HG03432 (cell line): ENCODE measurements at regions not wholly inside any gene's neighbourhood (a gene's known extent, or its start where the extent isn't known, plus 50 kb on each side); places are given as distances from the start of the nearest gene placed in this dataset.

Experiments
- ATAC-seq: cut with Tn5 transposase; IDR thresholded peaks from one replicate; pipeline ENCODE4 v1.9.1; 2021; ENCODE audit warnings: mild to moderate bottlenecking, moderate library complexity; ENCODE audit not compliant: unreplicated experiment

- no peak for ATAC-seq
Observed at GRCh38 chr13:31853643-31854326, 114.5 kb downstream of the RXFP2 start.

- ATAC-seq, result peak; percentile 67
Observed at GRCh38 chr13:31859571-31859970, 120.2 kb downstream of the RXFP2 start.

- no peak for ATAC-seq
Observed at GRCh38 chr13:31860002-31860401, 120.7 kb downstream of the RXFP2 start.

- peak; percentile 64 for ATAC-seq
Observed at GRCh38 chr13:31862828-31863227, 123.5 kb downstream of the RXFP2 start.

GRCh38 chr13:31864307-31864706 is 125.0 kb downstream of the RXFP2 start:
- no peak for ATAC-seq

GRCh38 chr13:31866099-31866498 is 126.8 kb downstream of the RXFP2 start:
- ATAC-seq, result no peak

GRCh38 chr13:31867709-31868108 is 128.4 kb downstream of the RXFP2 start:
- ATAC-seq, result no peak

GRCh38 chr13:31869582-31869981 is 130.3 kb downstream of the RXFP2 start:
- no peak for ATAC-seq

- no peak for ATAC-seq
Observed at GRCh38 chr13:31870511-31870910, 131.2 kb downstream of the RXFP2 start.

- no peak for ATAC-seq
Observed at GRCh38 chr13:31873145-31873544, 133.8 kb downstream of the RXFP2 start.

GRCh38 chr13:31875134-31875533 is 135.8 kb downstream of the RXFP2 start:
- no peak for ATAC-seq

GRCh38 chr13:31878052-31878451 is 138.7 kb downstream of the RXFP2 start:
- no peak for ATAC-seq

- ATAC-seq, result peak; percentile 38
Observed at GRCh38 chr13:31878495-31878894, 139.2 kb downstream of the RXFP2 start.

GRCh38 chr13:31878955-31879354 is 139.6 kb downstream of the RXFP2 start:
- ATAC-seq, result no peak

- ATAC-seq, result peak; percentile 56
Observed at GRCh38 chr13:31880851-31881494, 141.6 kb downstream of the RXFP2 start.

GRCh38 chr13:31881495-31881882 is 142.2 kb downstream of the RXFP2 start:
- ATAC-seq, result no peak

- no peak for ATAC-seq
Observed at GRCh38 chr13:31882794-31883193, 143.5 kb downstream of the RXFP2 start.

- no peak for ATAC-seq
Observed at GRCh38 chr13:31884556-31884955, 145.2 kb downstream of the RXFP2 start.

- no peak for ATAC-seq
Observed at GRCh38 chr13:31885994-31886393, 145.6 kb upstream of the FRY start.

GRCh38 chr13:31887286-31887685 is 144.3 kb upstream of the FRY start:
- no peak for ATAC-seq

- no peak for ATAC-seq
Observed at GRCh38 chr13:31890946-31891345, 140.6 kb upstream of the FRY start.

GRCh38 chr13:31891472-31891871 is 140.1 kb upstream of the FRY start:
- no peak for ATAC-seq

- ATAC-seq, result no peak
Observed at GRCh38 chr13:31894931-31895330, 136.6 kb upstream of the FRY start.
